ENCODE measurements at regions not wholly inside any gene's neighbourhood (a gene's known extent, or its start where the extent isn't known, plus 50 kb on each side); places are given as distances from the start of the nearest gene placed in this dataset.

DNA sequence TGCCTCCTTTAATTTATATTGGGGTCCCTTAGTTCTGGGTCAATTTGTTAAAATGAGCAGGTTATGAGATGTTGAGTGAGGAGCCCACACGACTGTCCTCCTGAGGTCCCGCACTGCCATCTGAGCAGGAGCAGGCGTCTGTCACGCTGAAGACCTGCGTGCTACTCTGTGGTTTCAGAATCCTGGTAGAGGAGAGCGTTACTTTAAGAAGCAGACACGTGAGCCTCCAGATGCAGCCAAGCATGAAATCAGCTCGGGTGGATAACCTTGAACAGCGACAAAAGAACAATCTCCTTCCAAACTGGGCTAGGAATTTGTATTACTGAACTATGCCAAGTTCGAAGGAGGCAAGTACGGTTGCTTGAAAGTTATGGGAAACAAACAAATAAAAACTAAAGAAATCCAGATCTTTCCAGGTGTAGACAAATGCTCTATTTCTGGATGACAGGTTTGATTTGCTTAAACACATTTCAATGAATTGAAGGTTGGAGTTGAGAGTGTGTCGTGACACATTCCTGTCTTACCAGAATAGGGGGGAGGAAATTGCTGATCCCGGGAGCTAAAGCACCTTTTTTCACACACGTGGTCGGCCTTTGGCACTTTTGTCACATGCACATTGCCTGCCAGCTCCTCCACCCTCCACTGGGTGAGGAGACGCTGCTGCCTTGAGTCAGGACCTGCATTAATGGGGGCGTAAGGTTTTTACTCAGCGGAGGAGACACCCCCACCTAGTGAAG, 945.5 kb upstream of the SLC10A2 start:
- no peak overlapping the region for H3K27ac Mint-ChIP-seq
- no peaks in the 10 kb centered on the region for H3K4me1 Mint-ChIP-seq (ENCODE audit: low read depth)
- no peak overlapping the region for H3K4me3 Mint-ChIP-seq
- peaks cover 9% of the 10 kb centered on the region for H3K9me3 Mint-ChIP-seq (ENCODE audit: low read depth)
- no peaks in the 10 kb centered on the region for H3K36me3 Mint-ChIP-seq
- no peaks in the 10 kb centered on the region for H3K27me3 Mint-ChIP-seq

DNA sequence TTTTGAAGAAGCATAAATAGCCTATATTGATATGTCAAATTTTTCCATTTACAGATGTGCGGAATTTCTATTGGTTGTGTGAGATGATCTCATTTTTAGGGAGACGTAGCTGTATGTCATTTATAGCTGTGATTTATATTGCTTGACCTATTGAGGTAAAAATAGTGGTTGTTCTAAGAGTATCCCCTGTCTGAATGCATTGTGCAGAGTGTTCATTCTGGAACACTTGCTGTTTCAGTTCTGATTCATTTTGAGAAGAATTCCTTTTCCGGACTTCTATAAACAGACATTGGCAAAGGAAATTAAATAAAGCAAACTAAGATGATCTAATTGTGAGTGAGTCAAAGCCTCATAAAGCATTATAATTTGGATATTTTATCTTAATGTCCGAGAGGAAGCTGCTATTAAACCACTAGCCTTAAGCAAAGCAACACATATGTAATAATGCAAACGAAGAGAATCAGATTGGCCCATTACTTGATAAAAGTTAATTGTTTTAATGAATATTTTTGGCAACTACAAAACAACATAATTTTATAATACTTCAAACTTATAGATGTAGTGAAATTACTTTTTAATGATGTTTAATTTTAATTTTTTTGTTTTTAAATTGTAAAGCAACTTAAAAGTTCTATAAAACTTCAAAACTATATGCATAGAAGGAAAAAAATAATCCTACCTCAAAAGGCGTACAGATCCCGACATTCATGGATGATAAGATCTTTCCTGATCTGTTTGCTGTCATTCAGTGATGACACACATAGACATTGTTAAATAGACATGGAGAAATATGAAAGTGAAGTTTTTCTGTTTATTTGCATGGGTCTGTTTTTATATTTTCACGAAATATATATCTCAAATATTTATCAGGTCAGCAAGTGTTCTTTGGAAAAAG, 942.6 kb upstream of the SLC10A2 start:
- Mint-ChIP-seq H3K36me3 (no peaks in the 10 kb centered on the region), H3K27me3 (no peaks in the 10 kb centered on the region), H3K27ac (no peak overlapping the region), H3K4me3 (no peak overlapping the region), H3K4me1 (ENCODE audit: low read depth) (no peaks in the 10 kb centered on the region), H3K9me3 (ENCODE audit: low read depth) (no peaks in the 10 kb centered on the region)

DNA sequence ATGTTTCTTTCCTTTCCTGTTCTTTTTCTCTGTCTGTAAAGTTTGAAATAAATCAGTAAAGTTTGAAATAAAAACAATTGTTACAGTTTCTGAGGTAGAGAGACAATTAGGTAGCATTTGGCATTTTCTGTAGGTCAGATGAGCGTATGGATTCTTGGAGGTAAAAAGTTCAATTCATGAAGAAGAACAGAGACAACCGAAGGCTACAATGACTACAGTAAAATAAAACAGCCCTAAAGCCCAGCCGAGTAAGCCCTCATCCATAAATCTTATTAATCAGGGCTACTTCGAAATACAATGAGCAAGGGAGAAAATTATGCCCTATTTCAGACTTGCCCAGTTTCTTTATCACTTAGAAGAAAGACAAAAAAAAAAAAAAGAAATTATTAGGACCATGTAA, 941.9 kb upstream of the SLC10A2 start:
- H3K27ac Mint-ChIP-seq, result no peak overlapping the region
- H3K9me3 Mint-ChIP-seq (ENCODE audit: low read depth), result no peaks in the 10 kb centered on the region
- H3K4me1 Mint-ChIP-seq (ENCODE audit: low read depth), result no peaks in the 10 kb centered on the region
- no peaks in the 10 kb centered on the region for H3K36me3 Mint-ChIP-seq
- no peaks in the 10 kb centered on the region for H3K27me3 Mint-ChIP-seq
- no peak overlapping the region for H3K4me3 Mint-ChIP-seq

DNA sequence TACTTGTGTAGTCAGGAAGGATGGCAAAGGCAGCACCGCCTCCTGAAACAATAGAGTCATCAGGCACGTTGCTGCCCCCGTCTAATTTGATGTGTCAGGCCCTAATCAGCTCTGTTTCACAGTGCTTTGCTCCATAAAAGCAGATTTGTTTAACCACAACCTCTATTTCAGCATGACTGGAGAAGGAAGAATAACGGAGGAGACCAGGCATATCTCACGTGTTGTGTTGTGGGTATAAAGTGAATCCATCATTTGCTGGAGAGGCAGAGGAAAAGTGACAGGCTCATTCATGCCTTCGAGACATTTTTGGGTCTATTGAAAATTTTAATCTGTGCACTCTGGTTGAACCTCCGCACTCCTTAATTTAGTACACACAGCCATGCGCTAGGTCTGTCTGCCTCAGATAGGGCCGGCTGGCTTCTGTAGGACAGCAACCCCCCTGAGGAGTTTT, 940.4 kb upstream of the SLC10A2 start:
- no peak overlapping the region for H3K4me3 Mint-ChIP-seq
- H3K27ac Mint-ChIP-seq, result no peak overlapping the region
- no peaks in the 10 kb centered on the region for H3K36me3 Mint-ChIP-seq
- H3K9me3 Mint-ChIP-seq (ENCODE audit: low read depth), result no peaks in the 10 kb centered on the region
- H3K4me1 Mint-ChIP-seq (ENCODE audit: low read depth), result no peaks in the 10 kb centered on the region
- no peaks in the 10 kb centered on the region for H3K27me3 Mint-ChIP-seq

DNA sequence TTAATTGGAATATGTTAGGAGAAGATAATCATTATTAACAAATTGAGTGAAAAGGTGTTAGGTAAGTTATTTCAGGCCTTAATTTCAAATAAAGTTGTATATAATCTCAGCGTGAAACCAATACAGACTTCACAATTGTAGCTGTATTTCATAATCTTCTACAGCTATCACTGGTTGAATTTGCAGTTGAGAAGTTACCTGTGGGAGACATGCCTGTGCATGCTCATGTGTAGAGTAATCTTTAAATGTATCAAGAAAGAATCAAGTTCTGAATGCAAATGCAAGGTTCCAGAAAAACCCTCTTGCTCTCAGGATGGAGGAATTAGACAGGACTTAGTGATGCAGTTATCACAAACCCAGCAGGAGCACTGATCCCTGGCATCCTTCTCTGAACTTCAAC, 938.4 kb upstream of the SLC10A2 start:
- Mint-ChIP-seq H3K27ac (no peak overlapping the region), H3K36me3 (no peaks in the 10 kb centered on the region), H3K4me1 (ENCODE audit: low read depth) (no peaks in the 10 kb centered on the region), H3K9me3 (ENCODE audit: low read depth) (no peaks in the 10 kb centered on the region), H3K27me3 (no peaks in the 10 kb centered on the region), H3K4me3 (no peak overlapping the region)

DNA sequence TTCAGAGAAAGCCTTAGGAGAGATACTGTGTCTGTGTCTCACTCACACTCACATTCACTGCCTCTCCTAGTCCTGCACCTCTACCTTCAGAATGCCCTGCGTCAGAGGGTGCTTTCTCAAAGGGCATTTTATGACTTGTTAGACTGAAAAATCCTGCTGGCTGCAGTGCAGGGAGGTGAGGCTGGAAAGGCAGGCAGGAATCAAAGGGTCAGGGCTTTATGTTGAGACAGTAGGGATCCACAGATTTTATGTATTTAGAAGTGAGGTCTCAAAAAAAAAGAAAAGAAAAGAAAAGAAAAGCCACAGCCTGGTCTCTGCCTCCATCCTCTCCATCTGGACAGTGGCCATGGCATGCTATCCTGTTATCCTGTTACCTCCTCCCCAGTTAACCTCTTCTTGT, 936.0 kb upstream of the SLC10A2 start:
- Mint-ChIP-seq H3K36me3 (no peaks in the 10 kb centered on the region), H3K9me3 (ENCODE audit: low read depth) (no peaks in the 10 kb centered on the region), H3K27ac (no peak overlapping the region), H3K27me3 (no peaks in the 10 kb centered on the region), H3K4me3 (no peak overlapping the region), H3K4me1 (ENCODE audit: low read depth) (no peaks in the 10 kb centered on the region)

DNA sequence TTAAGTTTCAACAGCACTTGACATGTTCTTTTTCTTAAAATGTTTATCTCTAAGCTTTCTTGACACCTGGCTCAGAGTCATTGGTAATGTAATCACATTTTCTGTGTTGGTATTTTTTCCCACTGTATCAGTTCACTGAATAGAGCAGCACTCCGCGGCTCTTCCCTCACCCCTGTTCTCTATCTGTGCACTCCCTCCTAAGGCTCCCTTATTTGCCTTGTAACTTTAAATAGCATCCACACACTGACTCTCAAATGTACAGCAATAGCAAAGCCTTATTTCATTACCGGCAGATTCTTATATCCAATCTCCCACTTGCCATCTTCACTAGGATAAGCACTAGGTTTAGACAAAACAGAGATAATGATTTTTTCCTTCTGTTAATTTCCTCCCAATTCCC, 935.5 kb upstream of the SLC10A2 start:
- H3K9me3 Mint-ChIP-seq (ENCODE audit: low read depth), result no peaks in the 10 kb centered on the region
- no peaks in the 10 kb centered on the region for H3K36me3 Mint-ChIP-seq
- no peak overlapping the region for H3K4me3 Mint-ChIP-seq
- no peaks in the 10 kb centered on the region for H3K27me3 Mint-ChIP-seq
- no peaks in the 10 kb centered on the region for H3K4me1 Mint-ChIP-seq (ENCODE audit: low read depth)
- no peak overlapping the region for H3K27ac Mint-ChIP-seq

DNA sequence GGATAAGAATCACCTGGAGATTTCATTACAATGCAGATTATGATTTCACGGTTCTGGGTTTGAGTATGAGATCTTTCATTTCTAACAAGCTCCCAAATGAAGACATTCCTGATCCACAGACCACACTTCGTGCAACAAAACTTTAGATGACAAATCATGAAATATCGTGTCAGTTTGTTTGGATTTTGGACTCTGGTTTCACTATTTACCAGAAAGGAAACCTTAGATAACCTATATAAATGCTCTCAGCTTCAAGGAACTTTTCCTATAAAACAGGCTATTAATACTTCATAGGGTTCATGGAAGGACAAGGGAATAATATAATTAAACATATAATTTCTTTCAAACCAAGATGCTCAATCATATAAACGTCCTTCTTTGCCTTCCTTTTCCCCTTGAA, 930.5 kb upstream of the SLC10A2 start:
- Mint-ChIP-seq H3K36me3 (no peaks in the 10 kb centered on the region), H3K4me1 (ENCODE audit: low read depth) (no peaks in the 10 kb centered on the region), H3K27ac (no peak overlapping the region), H3K27me3 (no peaks in the 10 kb centered on the region), H3K4me3 (no peak overlapping the region), H3K9me3 (ENCODE audit: low read depth) (no peaks in the 10 kb centered on the region)

DNA sequence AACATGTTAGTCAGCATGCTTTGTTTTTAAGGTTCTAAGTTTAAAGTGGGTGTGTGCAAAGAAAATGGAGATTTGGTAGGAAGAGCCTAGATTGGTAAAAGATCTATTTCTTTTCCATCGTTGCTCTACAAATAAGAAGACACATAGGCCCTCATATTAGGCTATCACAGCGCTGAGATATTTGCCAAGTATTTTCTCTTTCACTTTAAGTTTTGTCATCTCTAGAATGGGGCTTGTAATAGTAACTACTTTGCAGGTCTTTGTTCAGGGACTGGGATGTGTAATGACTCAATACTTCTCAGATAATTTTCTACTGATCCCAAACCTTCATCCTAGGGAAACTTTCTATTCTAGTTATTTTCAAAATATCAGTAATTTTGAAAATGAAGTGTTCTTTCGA, 917.7 kb upstream of the SLC10A2 start:
- Mint-ChIP-seq H3K4me1 (ENCODE audit: low read depth) (no peaks in the 10 kb centered on the region), H3K36me3 (no peaks in the 10 kb centered on the region), H3K27me3 (no peaks in the 10 kb centered on the region), H3K27ac (no peak overlapping the region), H3K9me3 (ENCODE audit: low read depth) (no peaks in the 10 kb centered on the region), H3K4me3 (no peak overlapping the region)

DNA sequence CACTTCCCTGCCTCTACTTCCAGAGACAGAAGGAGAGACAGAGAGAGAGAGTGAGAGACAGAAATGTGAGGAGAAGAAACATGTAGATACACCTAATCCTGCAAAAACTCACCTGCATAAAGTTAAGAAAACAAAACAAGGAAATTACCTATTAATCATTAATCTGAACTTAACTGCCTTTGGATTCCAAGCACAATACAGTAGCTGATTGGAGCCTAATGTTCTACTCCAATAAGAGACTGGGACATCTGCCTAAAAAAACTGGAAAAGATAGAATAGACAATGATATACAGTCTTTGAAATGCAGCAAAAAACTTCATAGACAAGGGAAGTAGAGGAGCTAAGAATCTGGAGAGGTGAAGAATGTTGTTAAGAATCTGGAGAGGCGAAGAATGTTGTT, 910.2 kb upstream of the SLC10A2 start:
- Mint-ChIP-seq H3K4me1 (ENCODE audit: low read depth) (no peaks in the 10 kb centered on the region), H3K4me3 (no peak overlapping the region), H3K36me3 (no peaks in the 10 kb centered on the region), H3K27ac (no peak overlapping the region), H3K9me3 (ENCODE audit: low read depth) (peaks cover 3% of the 10 kb centered on the region), H3K27me3 (no peaks in the 10 kb centered on the region)

DNA sequence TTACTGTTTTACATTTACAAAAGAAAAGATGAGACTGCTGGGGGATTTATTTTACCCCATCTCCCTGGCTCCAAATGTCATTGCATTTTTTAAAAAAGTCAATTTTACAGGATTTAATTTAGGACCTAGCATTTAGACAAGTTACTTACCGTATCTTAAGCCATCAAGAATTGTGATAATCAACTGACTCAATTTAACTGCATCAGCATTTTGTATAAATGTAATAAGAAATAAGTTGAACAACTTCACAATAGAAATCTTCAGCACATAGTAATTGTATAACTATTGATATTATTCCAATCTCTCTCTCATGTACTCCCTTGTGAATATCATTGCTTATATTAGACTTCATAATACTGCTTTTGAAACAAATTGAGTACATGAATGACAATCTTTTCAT, 907.5 kb upstream of the SLC10A2 start:
- H3K4me3 Mint-ChIP-seq, result no peak overlapping the region
- H3K27me3 Mint-ChIP-seq, result no peaks in the 10 kb centered on the region
- H3K27ac Mint-ChIP-seq, result no peak overlapping the region
- H3K4me1 Mint-ChIP-seq (ENCODE audit: low read depth), result no peaks in the 10 kb centered on the region
- no peaks in the 10 kb centered on the region for H3K36me3 Mint-ChIP-seq
- H3K9me3 Mint-ChIP-seq (ENCODE audit: low read depth), result peaks cover 3% of the 10 kb centered on the region

DNA sequence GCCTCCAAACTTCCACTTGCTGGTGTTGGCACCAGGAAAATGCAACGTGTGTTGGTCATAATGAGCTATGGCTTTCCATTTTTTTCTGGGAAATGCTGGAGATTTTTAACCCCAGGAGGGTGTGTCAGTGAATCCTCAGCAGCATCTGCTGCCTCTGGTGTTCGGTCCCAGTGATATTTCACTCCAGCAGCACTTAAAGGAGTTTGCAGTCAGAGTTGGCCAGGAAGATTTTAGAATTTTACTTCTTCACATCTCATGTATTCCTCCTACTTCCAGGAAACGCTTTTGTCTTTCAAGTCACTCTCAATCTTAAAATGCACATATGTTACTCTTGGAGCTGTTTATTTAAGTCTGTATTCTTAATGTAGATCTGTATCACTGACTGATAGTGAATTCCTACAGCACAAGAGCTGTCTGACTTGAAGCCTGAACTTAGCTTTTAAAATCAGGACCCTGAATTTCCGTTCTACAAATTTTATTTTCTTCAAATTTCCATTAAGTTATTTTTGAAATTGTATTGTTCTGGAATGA, 903.4 kb upstream of the SLC10A2 start:
- no peaks in the 10 kb centered on the region for H3K27me3 Mint-ChIP-seq
- no peaks in the 10 kb centered on the region for H3K4me1 Mint-ChIP-seq (ENCODE audit: low read depth)
- no peak overlapping the region for H3K27ac Mint-ChIP-seq
- H3K9me3 Mint-ChIP-seq (ENCODE audit: low read depth), result no peaks in the 10 kb centered on the region
- no peak overlapping the region for H3K4me3 Mint-ChIP-seq
- H3K36me3 Mint-ChIP-seq, result no peaks in the 10 kb centered on the region

DNA sequence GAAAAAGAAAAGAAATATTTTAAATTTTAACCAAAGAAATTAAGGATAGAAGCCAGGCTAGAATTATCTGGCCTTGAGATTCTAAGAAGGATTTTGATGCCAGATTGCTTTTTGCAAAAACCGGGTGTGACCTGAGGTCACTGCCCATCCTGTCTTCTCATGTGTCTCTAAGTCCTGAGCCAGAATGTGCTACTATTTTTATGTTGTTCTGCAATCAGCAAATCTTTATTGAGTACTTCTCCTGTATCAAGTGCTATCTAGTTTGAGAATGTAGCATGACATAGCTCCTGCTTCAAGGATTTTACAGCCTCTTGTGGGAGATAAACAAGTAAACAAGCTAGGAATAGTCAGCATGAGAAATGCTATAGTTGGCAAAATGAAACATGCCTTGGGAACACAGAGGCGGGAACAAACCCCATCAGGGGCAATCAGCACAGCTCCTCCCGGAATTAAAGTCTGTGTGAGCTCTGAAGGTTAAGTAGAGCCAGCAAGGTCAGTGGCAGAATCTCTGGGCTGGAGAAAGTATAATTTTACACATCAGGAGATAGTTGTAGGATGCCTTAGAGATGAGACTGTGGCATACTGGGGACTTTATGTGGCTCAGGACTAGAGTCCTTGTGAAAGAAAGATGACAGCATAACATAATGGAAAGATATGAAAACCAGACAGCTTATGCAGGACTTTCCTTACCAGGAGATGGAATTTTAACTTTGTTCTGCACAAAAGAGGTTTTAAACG, 899.5 kb upstream of the SLC10A2 start:
- Mint-ChIP-seq H3K4me1 (ENCODE audit: low read depth) (no peaks in the 10 kb centered on the region), H3K4me3 (no peak overlapping the region), H3K27ac (no peak overlapping the region), H3K36me3 (no peaks in the 10 kb centered on the region), H3K9me3 (ENCODE audit: low read depth) (peaks cover 4% of the 10 kb centered on the region), H3K27me3 (no peaks in the 10 kb centered on the region)

DNA sequence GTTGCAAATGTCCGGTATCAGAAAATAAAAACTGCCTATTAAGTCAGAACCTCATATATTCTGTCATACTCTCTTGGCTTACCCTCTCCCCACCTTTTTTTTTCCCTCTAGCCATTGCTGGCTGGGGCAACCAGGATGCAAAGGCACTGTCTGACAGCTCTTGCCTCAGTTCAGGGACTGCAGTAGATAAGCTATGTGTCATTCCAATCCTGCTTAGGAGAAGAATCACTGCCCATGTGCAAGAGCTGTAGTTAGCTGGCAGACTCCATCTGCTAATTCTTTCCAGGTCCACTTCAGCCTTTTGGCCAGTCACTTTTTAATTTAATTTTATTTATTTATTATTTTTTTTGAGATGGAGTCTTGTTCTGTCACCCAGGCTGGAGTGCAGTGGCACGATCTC, 895.6 kb upstream of the SLC10A2 start:
- Mint-ChIP-seq H3K4me1 (ENCODE audit: low read depth) (no peaks in the 10 kb centered on the region), H3K4me3 (no peak overlapping the region), H3K27ac (no peak overlapping the region), H3K36me3 (no peaks in the 10 kb centered on the region), H3K9me3 (ENCODE audit: low read depth) (peaks cover 4% of the 10 kb centered on the region), H3K27me3 (no peaks in the 10 kb centered on the region)

DNA sequence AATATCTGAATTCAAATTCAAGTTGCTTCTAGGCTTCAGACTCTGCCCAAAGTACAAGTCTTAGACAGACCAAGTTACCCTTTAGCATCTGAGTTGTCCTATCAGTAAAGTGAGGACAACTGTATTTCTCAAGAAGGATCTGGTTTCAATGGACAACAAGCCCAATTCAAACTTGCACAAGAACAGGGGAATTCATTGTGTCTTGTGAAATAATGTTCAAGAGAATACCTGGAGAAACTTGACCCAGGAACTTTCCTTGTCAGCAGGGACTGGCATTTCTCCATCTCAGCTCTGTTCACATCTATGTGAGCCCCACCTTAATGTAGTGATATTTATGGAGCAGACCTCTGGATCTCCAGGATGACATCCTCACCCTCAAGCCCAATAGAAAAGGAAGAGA, 894.9 kb upstream of the SLC10A2 start:
- peaks cover 4% of the 10 kb centered on the region for H3K9me3 Mint-ChIP-seq (ENCODE audit: low read depth)
- H3K27ac Mint-ChIP-seq, result no peak overlapping the region
- H3K36me3 Mint-ChIP-seq, result no peaks in the 10 kb centered on the region
- H3K4me1 Mint-ChIP-seq (ENCODE audit: low read depth), result no peaks in the 10 kb centered on the region
- H3K4me3 Mint-ChIP-seq, result no peak overlapping the region
- H3K27me3 Mint-ChIP-seq, result no peaks in the 10 kb centered on the region
